Suprapubic skin (tissue), 4 donors: ENCODE measurements at regions not wholly inside any gene's neighbourhood (a gene's known extent, or its start where the extent isn't known, plus 50 kb on each side); places are given as distances from the start of the nearest gene placed in this dataset.

ENCODE experiments used
- DNase-seq, 2 donors: peaks; one replicate each; pipeline ENCODE4 v3.0.0-alpha.2; 2019; ENCODE audit warnings: low spot score in 2 of 2
- H3K27ac ChIP-seq: fragments of 200-600 bp; sonication (generic); one replicate; pipeline ENCODE4 v1.5.1; 2019
- H3K27me3 ChIP-seq: fragments of 200-600 bp; sonication (generic); one replicate; pipeline ENCODE4 v1.5.1; 2019
- H3K36me3 ChIP-seq: fragments of 200-600 bp; sonication (generic); one replicate; pipeline ENCODE4 v1.5.1; 2019
- H3K4me1 ChIP-seq: fragments of 200-600 bp; sonication (generic); one replicate; pipeline ENCODE4 v1.5.1; 2019
- H3K4me3 ChIP-seq: fragments of 200-600 bp; sonication (generic); one replicate; pipeline ENCODE4 v1.5.1; 2019; ENCODE audit warnings: mild to moderate bottlenecking
- H3K9me3 ChIP-seq: fragments of 200-600 bp; sonication (generic); one replicate; pipeline ENCODE4 v1.5.1; 2019
- EP300 ChIP-seq: sonication (generic); formaldehyde crosslinking; IDR thresholded peaks from one replicate; pipeline ENCODE4 v1.6.1; 2017; ENCODE audit warnings: antibody characterized with exemption
- POLR2A ChIP-seq, 2 donors: fragments of 450-650 bp; IDR thresholded peaks; one replicate each; pipeline ENCODE4 v1.6.1; 2017; ENCODE audit warnings: antibody characterized with exemption in 2 of 2, mild to moderate bottlenecking in 2 of 2, moderate library complexity in 2 of 2
- POLR2AphosphoS5 ChIP-seq, 3 donors: sonication (generic); formaldehyde crosslinking; IDR thresholded peaks; one replicate each; pipeline ENCODE4 v1.6.1; 2017; ENCODE audit warnings: antibody characterized with exemption in 3 of 3
- WGBS: methylation state at CpG from one replicate; pipeline ENCODE4 v1.1.5; 2018; 5-methylcytosine and 5-hydroxymethylcytosine counted together
- TF ChIP-seq, protein P1 (sequence below), 2 donors: fragments of 200-600 bp in 1 of 2; fragments of 450-650 bp in 1 of 2; sonication (generic) in 1 of 2; IDR thresholded peaks; one replicate each; pipeline ENCODE4 v1.5.1; 2016 to 2019; ENCODE audit warnings: antibody characterized with exemption in 2 of 2, mild to moderate bottlenecking in 1 of 2, moderate library complexity in 1 of 2

DNA sequence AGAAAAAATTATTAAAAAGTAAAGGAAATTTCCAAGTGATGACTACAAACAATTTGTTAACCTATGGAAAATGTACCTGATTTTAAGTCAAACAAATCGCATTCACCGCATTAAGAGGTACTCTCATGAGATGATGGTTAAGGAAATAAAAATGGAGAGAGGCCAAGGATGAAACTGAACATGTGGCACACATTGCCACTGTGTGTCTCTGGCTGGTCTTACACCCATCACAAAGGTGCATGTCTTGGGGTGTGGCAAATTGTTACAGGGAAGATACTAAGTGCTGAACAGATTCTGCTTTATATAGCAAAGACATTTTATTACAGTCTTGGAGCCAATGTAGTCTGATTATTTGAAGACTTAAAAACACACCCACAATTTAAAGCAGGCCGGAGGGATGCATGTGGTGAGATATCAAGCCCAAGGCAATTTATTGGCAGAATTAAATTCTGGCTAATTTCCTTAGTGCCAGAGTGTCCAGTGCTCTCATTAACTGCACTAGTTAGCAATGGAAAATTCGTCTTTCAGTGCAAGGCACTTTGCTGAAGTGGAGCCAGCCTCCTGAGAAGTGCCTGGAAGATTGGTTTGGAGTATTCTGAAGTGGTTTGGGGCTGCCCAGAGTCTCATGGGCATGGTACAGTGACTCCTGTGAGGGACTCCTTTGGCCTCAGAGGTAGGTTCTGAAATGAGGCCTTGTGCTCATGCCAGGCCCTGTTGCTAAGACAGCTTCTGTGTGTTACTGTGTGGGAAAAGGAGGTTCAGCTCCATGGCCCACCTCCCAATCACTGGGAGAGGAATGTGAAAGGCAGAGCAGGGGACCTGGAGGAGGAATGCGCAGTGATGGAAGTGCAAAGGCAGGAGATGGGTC lies 166.9 kb downstream of the BRMS1L start:
- Histone ChIP-seq H3K36me3 (no peaks in the 10 kb centered on the region), H3K27me3 (no peaks in the 10 kb centered on the region), H3K27ac (no peak overlapping the region), H3K4me3 (no peak overlapping the region), H3K4me1 (no peaks in the 10 kb centered on the region), H3K9me3 (no peaks in the 10 kb centered on the region)
- TF ChIP-seq, protein P1, sequence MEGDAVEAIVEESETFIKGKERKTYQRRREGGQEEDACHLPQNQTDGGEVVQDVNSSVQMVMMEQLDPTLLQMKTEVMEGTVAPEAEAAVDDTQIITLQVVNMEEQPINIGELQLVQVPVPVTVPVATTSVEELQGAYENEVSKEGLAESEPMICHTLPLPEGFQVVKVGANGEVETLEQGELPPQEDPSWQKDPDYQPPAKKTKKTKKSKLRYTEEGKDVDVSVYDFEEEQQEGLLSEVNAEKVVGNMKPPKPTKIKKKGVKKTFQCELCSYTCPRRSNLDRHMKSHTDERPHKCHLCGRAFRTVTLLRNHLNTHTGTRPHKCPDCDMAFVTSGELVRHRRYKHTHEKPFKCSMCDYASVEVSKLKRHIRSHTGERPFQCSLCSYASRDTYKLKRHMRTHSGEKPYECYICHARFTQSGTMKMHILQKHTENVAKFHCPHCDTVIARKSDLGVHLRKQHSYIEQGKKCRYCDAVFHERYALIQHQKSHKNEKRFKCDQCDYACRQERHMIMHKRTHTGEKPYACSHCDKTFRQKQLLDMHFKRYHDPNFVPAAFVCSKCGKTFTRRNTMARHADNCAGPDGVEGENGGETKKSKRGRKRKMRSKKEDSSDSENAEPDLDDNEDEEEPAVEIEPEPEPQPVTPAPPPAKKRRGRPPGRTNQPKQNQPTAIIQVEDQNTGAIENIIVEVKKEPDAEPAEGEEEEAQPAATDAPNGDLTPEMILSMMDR (IDR thresholded peaks at IDR 0.05), result no peak
- no peak for TF ChIP-seq EP300
- TF ChIP-seq POLR2A (IDR thresholded peaks at IDR 0.05), result no peak
- TF ChIP-seq POLR2AphosphoS5 (IDR thresholded peaks at IDR 0.05), result no peak
- 79% methylated on average over 5 of the region's 5 CpGs for WGBS
- DNase-seq, result no peak

GRCh38 chr14:35991356-35991755 lies 165.2 kb downstream of the BRMS1L start:
- Histone ChIP-seq H3K9me3 (no peaks in the 10 kb centered on the region), H3K27ac (no peak overlapping the region), H3K4me3 (no peak overlapping the region), H3K4me1 (no peaks in the 10 kb centered on the region), H3K27me3 (no peaks in the 10 kb centered on the region), H3K36me3 (no peaks in the 10 kb centered on the region)
- DNase-seq, result no peak
- no peak for TF ChIP-seq POLR2A (IDR thresholded peaks at IDR 0.05)
- no peak for TF ChIP-seq EP300
- no peak for TF ChIP-seq POLR2AphosphoS5 (IDR thresholded peaks at IDR 0.05)
- TF ChIP-seq, protein P1 (IDR thresholded peaks at IDR 0.05), result no peak

- WGBS, result 88% methylated on average over 4 of the region's 4 CpGs
- no peak for DNase-seq
- TF ChIP-seq POLR2A (IDR thresholded peaks at IDR 0.05) (no peak), EP300 (no peak), POLR2AphosphoS5 (IDR thresholded peaks at IDR 0.05) (no peak)
- TF ChIP-seq, protein P1 (IDR thresholded peaks at IDR 0.05), result no peak
- Histone ChIP-seq H3K4me1 (no peaks in the 10 kb centered on the region), H3K4me3 (no peak overlapping the region), H3K27me3 (no peaks in the 10 kb centered on the region), H3K9me3 (no peaks in the 10 kb centered on the region), H3K36me3 (no peaks in the 10 kb centered on the region), H3K27ac (no peak overlapping the region)
Observed at GRCh38 chr14:35989736-35990135, 163.6 kb downstream of the BRMS1L start.

- WGBS, result 78% methylated on average over 12 of the region's 12 CpGs
- Histone ChIP-seq H3K4me1 (no peaks in the 10 kb centered on the region), H3K4me3 (no peak overlapping the region)
Observed at GRCh38 chr14:35988972-35989690, 163.0 kb downstream of the BRMS1L start.

More at GRCh38 chr14:35988972-35989690, 163.0 kb downstream of the BRMS1L start:
- DNase-seq, result no peak
- TF ChIP-seq POLR2AphosphoS5 (IDR thresholded peaks at IDR 0.05), result no peak
- no peak for TF ChIP-seq POLR2A (IDR thresholded peaks at IDR 0.05)
- no peak for TF ChIP-seq EP300
- TF ChIP-seq, protein P1 (IDR thresholded peaks at IDR 0.05), result no peak
- Histone ChIP-seq H3K36me3 (no peaks in the 10 kb centered on the region), H3K27me3 (no peaks in the 10 kb centered on the region), H3K9me3 (no peaks in the 10 kb centered on the region), H3K27ac (no peak overlapping the region)
